ENCODE measurements at regions not wholly inside any gene's neighbourhood (a gene's known extent, or its start where the extent isn't known, plus 50 kb on each side); places are given as distances from the start of the nearest gene placed in this dataset.

DNA sequence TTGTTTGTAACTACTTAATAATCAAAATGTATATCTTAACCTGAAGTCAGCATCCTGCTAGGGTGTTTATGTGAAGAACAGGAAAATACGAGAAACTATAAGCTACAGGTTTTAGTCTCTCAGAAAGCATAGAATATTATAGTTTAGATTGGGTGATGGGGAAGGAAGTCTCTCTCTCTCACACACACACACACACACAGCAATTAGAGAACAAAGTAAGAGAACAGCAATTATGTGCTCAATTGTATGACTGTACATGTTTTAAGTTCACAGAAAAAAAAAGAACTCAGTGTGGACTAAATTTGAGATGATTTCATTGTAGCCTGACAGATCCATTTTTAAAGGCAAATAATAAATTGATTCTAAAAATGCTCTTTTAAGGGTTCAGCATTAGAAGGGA is 94.3 kb upstream of the ZNF516 start:
- ATAC-seq (no peak), DNase-seq (ENCODE audit: low read depth, low spot score) (no peak)
- TF ChIP-seq, protein P1, sequence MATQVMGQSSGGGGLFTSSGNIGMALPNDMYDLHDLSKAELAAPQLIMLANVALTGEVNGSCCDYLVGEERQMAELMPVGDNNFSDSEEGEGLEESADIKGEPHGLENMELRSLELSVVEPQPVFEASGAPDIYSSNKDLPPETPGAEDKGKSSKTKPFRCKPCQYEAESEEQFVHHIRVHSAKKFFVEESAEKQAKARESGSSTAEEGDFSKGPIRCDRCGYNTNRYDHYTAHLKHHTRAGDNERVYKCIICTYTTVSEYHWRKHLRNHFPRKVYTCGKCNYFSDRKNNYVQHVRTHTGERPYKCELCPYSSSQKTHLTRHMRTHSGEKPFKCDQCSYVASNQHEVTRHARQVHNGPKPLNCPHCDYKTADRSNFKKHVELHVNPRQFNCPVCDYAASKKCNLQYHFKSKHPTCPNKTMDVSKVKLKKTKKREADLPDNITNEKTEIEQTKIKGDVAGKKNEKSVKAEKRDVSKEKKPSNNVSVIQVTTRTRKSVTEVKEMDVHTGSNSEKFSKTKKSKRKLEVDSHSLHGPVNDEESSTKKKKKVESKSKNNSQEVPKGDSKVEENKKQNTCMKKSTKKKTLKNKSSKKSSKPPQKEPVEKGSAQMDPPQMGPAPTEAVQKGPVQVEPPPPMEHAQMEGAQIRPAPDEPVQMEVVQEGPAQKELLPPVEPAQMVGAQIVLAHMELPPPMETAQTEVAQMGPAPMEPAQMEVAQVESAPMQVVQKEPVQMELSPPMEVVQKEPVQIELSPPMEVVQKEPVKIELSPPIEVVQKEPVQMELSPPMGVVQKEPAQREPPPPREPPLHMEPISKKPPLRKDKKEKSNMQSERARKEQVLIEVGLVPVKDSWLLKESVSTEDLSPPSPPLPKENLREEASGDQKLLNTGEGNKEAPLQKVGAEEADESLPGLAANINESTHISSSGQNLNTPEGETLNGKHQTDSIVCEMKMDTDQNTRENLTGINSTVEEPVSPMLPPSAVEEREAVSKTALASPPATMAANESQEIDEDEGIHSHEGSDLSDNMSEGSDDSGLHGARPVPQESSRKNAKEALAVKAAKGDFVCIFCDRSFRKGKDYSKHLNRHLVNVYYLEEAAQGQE (IDR thresholded peaks at IDR 0.05; ENCODE audit: low read depth): no peak
- TF ChIP-seq FOSL1 (IDR thresholded peaks at IDR 0.05; ENCODE audit: low read depth) (no peak), SRF (IDR thresholded peaks at IDR 0.05; ENCODE audit: low read depth) (no peak), YY1 (IDR thresholded peaks at IDR 0.05; ENCODE audit: extremely low read depth, insufficient replicate concordance, low read depth, low read length) (no peak), CEBPB (IDR thresholded peaks at IDR 0.05; ENCODE audit: low read depth) (no peak), ELF1 (IDR thresholded peaks at IDR 0.05; ENCODE audit: borderline replicate concordance, low read depth) (no peak)
- TF ChIP-seq, protein P2, sequence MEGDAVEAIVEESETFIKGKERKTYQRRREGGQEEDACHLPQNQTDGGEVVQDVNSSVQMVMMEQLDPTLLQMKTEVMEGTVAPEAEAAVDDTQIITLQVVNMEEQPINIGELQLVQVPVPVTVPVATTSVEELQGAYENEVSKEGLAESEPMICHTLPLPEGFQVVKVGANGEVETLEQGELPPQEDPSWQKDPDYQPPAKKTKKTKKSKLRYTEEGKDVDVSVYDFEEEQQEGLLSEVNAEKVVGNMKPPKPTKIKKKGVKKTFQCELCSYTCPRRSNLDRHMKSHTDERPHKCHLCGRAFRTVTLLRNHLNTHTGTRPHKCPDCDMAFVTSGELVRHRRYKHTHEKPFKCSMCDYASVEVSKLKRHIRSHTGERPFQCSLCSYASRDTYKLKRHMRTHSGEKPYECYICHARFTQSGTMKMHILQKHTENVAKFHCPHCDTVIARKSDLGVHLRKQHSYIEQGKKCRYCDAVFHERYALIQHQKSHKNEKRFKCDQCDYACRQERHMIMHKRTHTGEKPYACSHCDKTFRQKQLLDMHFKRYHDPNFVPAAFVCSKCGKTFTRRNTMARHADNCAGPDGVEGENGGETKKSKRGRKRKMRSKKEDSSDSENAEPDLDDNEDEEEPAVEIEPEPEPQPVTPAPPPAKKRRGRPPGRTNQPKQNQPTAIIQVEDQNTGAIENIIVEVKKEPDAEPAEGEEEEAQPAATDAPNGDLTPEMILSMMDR (IDR thresholded peaks at IDR 0.05 in 2 of 3, conservative IDR thresholded peaks at IDR 0.05 in 1 of 3; ENCODE audit: borderline replicate concordance in 1 of 3, insufficient read depth in 1 of 3, low read depth in 2 of 3, low read length in 2 of 3): no peak
- TF ChIP-seq, protein P3, sequence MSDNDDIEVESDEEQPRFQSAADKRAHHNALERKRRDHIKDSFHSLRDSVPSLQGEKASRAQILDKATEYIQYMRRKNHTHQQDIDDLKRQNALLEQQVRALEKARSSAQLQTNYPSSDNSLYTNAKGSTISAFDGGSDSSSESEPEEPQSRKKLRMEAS (IDR thresholded peaks at IDR 0.05): no peak
- H3K36me3 ChIP-seq (ENCODE audit: control insufficient read depth in 1 of 2, insufficient read depth in 2 of 2, low read length in 2 of 2): no peaks in the 10 kb centered on the region
- no TSS peak for BruUV-seq (replicated peaks)
- H3K9me3 ChIP-seq (ENCODE audit: control insufficient read depth in 1 of 2, insufficient read depth in 1 of 2, low read depth in 1 of 2, low read length in 2 of 2): no peaks in the 10 kb centered on the region
- H3K79me2 ChIP-seq (ENCODE audit: insufficient read depth, low read length): no peaks in the 10 kb centered on the region
- ChIA-PET RAD21 (ENCODE audit: low non-redundant PET in 1 of 2, low total read pairs in 2 of 2, uncharacterized antibody in 2 of 2, unreplicated experiment in 2 of 2) (no interaction called here), CTCF (no interaction called here), POLR2A (no interaction called here)
- H3K9ac ChIP-seq (ENCODE audit: low read length): no peak overlapping the region
- H3K9me2 ChIP-seq (ENCODE audit: insufficient read depth): no peaks in the 10 kb centered on the region
- H3K27ac ChIP-seq (ENCODE audit: low read depth, low read length): no peak overlapping the region
- H3K4me3 ChIP-seq (replicated peaks in 1 of 2; ENCODE audit: low read depth in 1 of 2, low read length in 2 of 2): no peak overlapping the region
- H4K20me1 ChIP-seq (ENCODE audit: insufficient read depth): no peaks in the 10 kb centered on the region
- H3K4me2 ChIP-seq (ENCODE audit: low read length): no peak overlapping the region
- H2AFZ ChIP-seq (ENCODE audit: low read depth, low read length, poor library complexity, severe bottlenecking): no peak overlapping the region
- intact Hi-C loops (cut with micrococcal nuclease): no loop called here
- peaks cover 44% of the 10 kb centered on the region for H3K27me3 ChIP-seq (ENCODE audit: insufficient read depth, low read length)
- H3K4me1 ChIP-seq (ENCODE audit: control insufficient read depth in 1 of 2, insufficient read depth in 2 of 2, low read length in 2 of 2): no peaks in the 10 kb centered on the region

Data from HCT116 (cell line).